BLaER1 (cell line): ENCODE measurements at regions not wholly inside any gene's neighbourhood (a gene's known extent, or its start where the extent isn't known, plus 50 kb on each side); places are given as distances from the start of the nearest gene placed in this dataset.

ENCODE experiments used
- H3K27ac ChIP-seq: shearing (Covaris generic); formaldehyde crosslinking; 2 replicates; pipeline ENCODE4 v1.8.1; 2022
- H3K27me3 ChIP-seq: shearing (Covaris generic); formaldehyde crosslinking; 2 replicates; pipeline ENCODE4 v1.8.1; 2022
- H3K36me3 ChIP-seq: shearing (Covaris generic); formaldehyde crosslinking; 2 replicates; pipeline ENCODE4 v1.8.1; 2022
- H3K4me1 ChIP-seq: shearing (Covaris generic); formaldehyde crosslinking; 2 replicates; pipeline ENCODE4 v1.8.1; 2022
- H3K4me2 ChIP-seq: shearing (Covaris generic); formaldehyde crosslinking; 2 replicates; pipeline ENCODE4 v1.8.1; 2022
- H3K4me3 ChIP-seq: shearing (Covaris generic); formaldehyde crosslinking; 2 replicates; pipeline ENCODE4 v1.8.1; 2022
- H3K9ac ChIP-seq: shearing (Covaris generic); formaldehyde crosslinking; 2 replicates; pipeline ENCODE4 v1.8.1; 2022
- H3K9me3 ChIP-seq: shearing (Covaris generic); formaldehyde crosslinking; 2 replicates; pipeline ENCODE4 v1.8.1; 2022
- H4K20me1 ChIP-seq: shearing (Covaris generic); formaldehyde crosslinking; 2 replicates; pipeline ENCODE4 v1.8.1; 2022
- Cebpa-rat ChIP-seq: shearing (Covaris generic); IDR thresholded peaks from 2 replicates; pipeline ENCODE4 v1.8.1; 2022

GRCh38 chr2:182628916-182629315, 87.1 kb upstream of the DNAJC10 start:
- Histone ChIP-seq H3K36me3 (no peaks in the 10 kb centered on the region), H3K4me1 (no peaks in the 10 kb centered on the region), H3K4me2 (no peak overlapping the region), H4K20me1 (no peaks in the 10 kb centered on the region), H3K27ac (no peak overlapping the region), H3K4me3 (no peak overlapping the region), H3K9me3 (no peaks in the 10 kb centered on the region), H3K27me3 (no peaks in the 10 kb centered on the region), H3K9ac (no peak overlapping the region)
- no peak for TF ChIP-seq Cebpa-rat

DNA sequence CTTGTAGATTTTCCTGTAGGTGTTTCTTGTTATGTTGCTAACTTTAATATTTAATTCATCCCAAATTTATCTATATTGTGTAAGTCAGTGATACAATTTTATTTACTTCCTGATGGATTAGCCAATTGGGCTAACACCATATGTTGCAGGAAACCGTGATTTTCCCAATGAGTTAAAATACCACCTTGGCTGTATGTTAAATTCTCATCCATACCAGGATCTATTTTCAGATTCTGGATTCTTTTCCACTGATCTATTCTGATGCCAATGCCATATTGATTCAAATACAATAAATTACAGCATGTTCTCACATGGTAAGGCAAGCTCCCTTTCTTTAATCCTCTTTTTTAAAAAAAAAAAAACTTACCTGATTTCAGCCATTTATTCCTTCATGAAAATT, 85.8 kb upstream of the DNAJC10 start:
- H3K9ac ChIP-seq, result no peak overlapping the region
- H3K27ac ChIP-seq, result no peak overlapping the region
- H3K4me2 ChIP-seq, result no peak overlapping the region
- no peaks in the 10 kb centered on the region for H3K9me3 ChIP-seq
- no peak for TF ChIP-seq Cebpa-rat
- no peaks in the 10 kb centered on the region for H3K4me1 ChIP-seq
- H3K4me3 ChIP-seq, result no peak overlapping the region
- H3K27me3 ChIP-seq, result no peaks in the 10 kb centered on the region
- H4K20me1 ChIP-seq, result no peaks in the 10 kb centered on the region
- no peaks in the 10 kb centered on the region for H3K36me3 ChIP-seq

- Histone ChIP-seq H3K9me3 (no peaks in the 10 kb centered on the region), H3K4me1 (no peaks in the 10 kb centered on the region), H3K4me2 (no peak overlapping the region), H3K27ac (no peak overlapping the region), H4K20me1 (no peaks in the 10 kb centered on the region), H3K4me3 (no peak overlapping the region), H3K27me3 (no peaks in the 10 kb centered on the region), H3K36me3 (no peaks in the 10 kb centered on the region), H3K9ac (no peak overlapping the region)
- TF ChIP-seq Cebpa-rat, result no peak
Measured at GRCh38 chr2:182631299-182631698, 84.8 kb upstream of the DNAJC10 start.

DNA sequence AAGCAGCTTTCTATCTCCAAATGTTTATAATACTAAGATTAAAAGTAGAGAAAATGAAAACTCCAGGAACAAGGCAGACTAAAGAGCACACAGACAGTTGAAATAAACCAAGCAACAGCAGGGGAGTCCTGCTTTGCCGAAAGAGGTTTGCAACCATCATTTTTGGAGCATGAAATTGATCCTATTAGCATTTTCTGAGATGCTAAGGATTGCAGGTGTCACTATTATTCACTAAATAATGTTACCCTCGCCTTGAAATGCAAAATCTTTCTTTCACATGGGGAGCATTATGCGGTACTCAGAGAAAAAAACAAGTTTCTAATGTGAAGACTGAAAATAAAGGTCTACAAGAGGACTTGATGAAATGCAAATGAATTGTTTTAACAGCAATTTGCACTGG, 81.7 kb upstream of the DNAJC10 start:
- no peak overlapping the region for H3K4me3 ChIP-seq
- H3K9me3 ChIP-seq, result no peaks in the 10 kb centered on the region
- H3K4me2 ChIP-seq, result no peak overlapping the region
- no peaks in the 10 kb centered on the region for H3K36me3 ChIP-seq
- no peaks in the 10 kb centered on the region for H3K4me1 ChIP-seq
- no peak for TF ChIP-seq Cebpa-rat
- H4K20me1 ChIP-seq, result no peaks in the 10 kb centered on the region
- H3K27ac ChIP-seq, result no peak overlapping the region
- H3K27me3 ChIP-seq, result no peaks in the 10 kb centered on the region
- H3K9ac ChIP-seq, result no peak overlapping the region

DNA sequence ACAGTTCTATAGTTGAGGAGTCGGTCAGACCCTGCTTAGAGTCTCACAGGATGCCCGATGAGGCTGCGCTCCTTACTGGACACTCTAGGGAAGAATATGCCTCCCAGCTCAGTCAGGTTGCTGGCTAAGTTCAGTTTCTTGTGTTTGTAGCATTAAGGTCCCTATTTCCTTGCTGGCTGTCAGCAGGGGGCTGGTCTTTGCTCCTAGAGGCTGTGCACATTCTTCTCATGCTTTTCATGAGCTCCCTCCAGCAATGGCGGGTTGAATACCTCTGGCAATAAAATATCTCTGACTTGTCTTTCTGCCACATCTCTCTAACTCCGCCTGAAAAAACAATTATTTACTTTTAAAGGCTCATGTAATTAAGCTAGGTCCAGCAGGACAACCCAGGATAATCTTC, 79.4 kb upstream of the DNAJC10 start:
- Histone ChIP-seq H4K20me1 (no peaks in the 10 kb centered on the region), H3K27me3 (no peaks in the 10 kb centered on the region), H3K36me3 (no peaks in the 10 kb centered on the region), H3K9ac (no peak overlapping the region), H3K4me1 (no peaks in the 10 kb centered on the region), H3K4me2 (no peak overlapping the region), H3K9me3 (no peaks in the 10 kb centered on the region), H3K4me3 (no peak overlapping the region), H3K27ac (no peak overlapping the region)
- TF ChIP-seq Cebpa-rat, result no peak

- no peak for TF ChIP-seq Cebpa-rat
- no peaks in the 10 kb centered on the region for H3K27me3 ChIP-seq
- no peaks in the 10 kb centered on the region for H3K36me3 ChIP-seq
- H4K20me1 ChIP-seq, result no peaks in the 10 kb centered on the region
- H3K4me1 ChIP-seq, result no peaks in the 10 kb centered on the region
- H3K9ac ChIP-seq, result no peak overlapping the region
- no peaks in the 10 kb centered on the region for H3K9me3 ChIP-seq
- H3K27ac ChIP-seq, result no peak overlapping the region
- no peak overlapping the region for H3K4me3 ChIP-seq
- H3K4me2 ChIP-seq, result no peak overlapping the region
Measured at GRCh38 chr2:182638667-182639066, 77.4 kb upstream of the DNAJC10 start.

GRCh38 chr2:182639971-182640370, 76.1 kb upstream of the DNAJC10 start:
- H4K20me1 ChIP-seq, result no peaks in the 10 kb centered on the region
- H3K36me3 ChIP-seq, result no peaks in the 10 kb centered on the region
- no peaks in the 10 kb centered on the region for H3K4me1 ChIP-seq
- no peak overlapping the region for H3K4me3 ChIP-seq
- no peaks in the 10 kb centered on the region for H3K9me3 ChIP-seq
- no peak for TF ChIP-seq Cebpa-rat
- no peak overlapping the region for H3K4me2 ChIP-seq
- no peak overlapping the region for H3K27ac ChIP-seq
- no peaks in the 10 kb centered on the region for H3K27me3 ChIP-seq
- no peak overlapping the region for H3K9ac ChIP-seq

DNA sequence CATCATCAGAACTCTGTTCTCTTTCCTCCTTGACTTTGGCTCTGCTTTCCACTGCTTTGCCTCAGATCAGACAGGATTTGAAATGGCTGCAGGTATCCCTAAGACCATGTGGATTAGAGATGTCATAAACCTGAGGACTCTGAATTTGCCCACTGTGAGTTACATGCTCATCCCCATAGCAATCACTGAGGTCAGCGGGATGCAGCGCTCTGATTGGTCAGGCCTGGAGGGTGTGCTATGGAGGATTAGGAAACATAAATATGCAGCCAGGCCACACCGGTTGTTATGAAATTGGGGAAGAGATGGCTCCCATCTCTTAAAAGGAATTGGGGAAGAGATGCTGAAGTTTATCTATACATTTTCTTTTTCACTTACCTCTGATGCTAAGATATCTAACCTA, 73.7 kb upstream of the DNAJC10 start:
- Histone ChIP-seq H3K27me3 (no peaks in the 10 kb centered on the region), H3K4me3 (no peak overlapping the region), H3K36me3 (no peaks in the 10 kb centered on the region), H4K20me1 (no peaks in the 10 kb centered on the region), H3K9ac (no peak overlapping the region), H3K9me3 (no peaks in the 10 kb centered on the region), H3K27ac (no peak overlapping the region), H3K4me1 (no peaks in the 10 kb centered on the region), H3K4me2 (no peak overlapping the region)
- TF ChIP-seq Cebpa-rat, result no peak

DNA sequence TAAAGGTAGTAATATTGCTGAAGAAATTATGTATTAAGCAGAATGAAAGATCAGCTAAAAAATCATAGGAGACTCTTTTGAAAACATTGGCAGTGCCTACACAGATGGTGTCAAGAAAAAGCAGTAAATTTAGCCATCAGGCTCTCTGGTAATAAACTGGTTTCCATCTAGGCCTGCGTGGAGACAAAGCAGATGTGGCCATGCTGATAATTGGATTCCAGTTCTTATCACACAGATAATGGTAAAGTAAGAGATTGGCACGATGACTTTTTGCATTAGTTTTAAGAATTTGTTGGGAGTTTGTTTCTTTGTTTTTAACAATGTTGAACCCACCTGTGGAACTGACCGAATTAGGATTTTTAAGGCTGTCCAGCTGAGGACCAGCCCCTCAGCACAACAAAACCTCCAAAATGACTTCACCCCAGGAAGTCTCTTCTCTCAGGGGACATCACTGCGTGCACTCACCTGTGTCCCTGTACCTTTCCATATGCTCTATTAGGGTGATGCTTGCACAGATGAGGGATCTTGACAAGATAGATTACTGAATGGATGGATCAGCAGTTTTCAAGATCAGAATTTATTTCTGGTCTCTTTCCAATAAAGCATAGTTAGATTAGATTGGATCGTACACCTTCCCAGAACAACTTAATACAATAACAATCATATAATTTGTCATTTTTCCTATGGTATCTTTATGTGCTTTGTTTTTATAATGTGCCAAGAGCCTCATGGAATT, 69.1 kb upstream of the DNAJC10 start:
- H3K4me1 ChIP-seq, result no peaks in the 10 kb centered on the region
- H3K9me3 ChIP-seq, result no peaks in the 10 kb centered on the region
- no peak overlapping the region for H3K4me2 ChIP-seq
- H3K9ac ChIP-seq, result no peak overlapping the region
- no peak for TF ChIP-seq Cebpa-rat
- no peaks in the 10 kb centered on the region for H4K20me1 ChIP-seq
- H3K27me3 ChIP-seq, result no peaks in the 10 kb centered on the region
- no peaks in the 10 kb centered on the region for H3K36me3 ChIP-seq
- H3K4me3 ChIP-seq, result no peak overlapping the region
- H3K27ac ChIP-seq, result no peak overlapping the region

- Histone ChIP-seq H3K9ac (no peak overlapping the region), H3K4me3 (no peak overlapping the region), H3K27me3 (no peaks in the 10 kb centered on the region), H3K36me3 (no peaks in the 10 kb centered on the region), H3K4me1 (no peaks in the 10 kb centered on the region), H3K27ac (no peak overlapping the region), H3K9me3 (no peaks in the 10 kb centered on the region), H3K4me2 (no peak overlapping the region), H4K20me1 (no peaks in the 10 kb centered on the region)
- TF ChIP-seq Cebpa-rat, result no peak
Measured at GRCh38 chr2:182647499-182647787, 68.6 kb upstream of the DNAJC10 start.

DNA sequence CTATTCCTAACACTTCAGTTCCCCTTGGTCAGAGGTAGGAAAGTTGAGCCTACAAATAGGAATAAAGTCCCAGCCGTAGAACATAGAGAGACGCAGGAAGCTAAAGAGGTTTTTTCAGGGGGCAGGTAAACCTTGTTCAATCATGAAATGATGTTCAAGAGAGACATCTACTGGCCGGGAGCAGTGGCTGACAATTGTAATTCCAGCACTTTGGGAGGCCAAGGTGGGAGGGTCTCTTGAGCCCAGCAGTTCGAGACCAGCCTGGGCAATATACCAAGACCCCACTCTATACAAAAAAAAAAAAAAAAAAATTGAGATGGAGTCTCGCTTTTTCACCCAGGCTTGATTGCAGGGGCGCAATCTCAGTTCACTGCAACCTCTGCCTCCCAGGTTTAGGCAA, 66.7 kb upstream of the DNAJC10 start:
- no peaks in the 10 kb centered on the region for H3K27me3 ChIP-seq
- H3K36me3 ChIP-seq, result no peaks in the 10 kb centered on the region
- H3K9ac ChIP-seq, result no peak overlapping the region
- no peak for TF ChIP-seq Cebpa-rat
- H3K4me2 ChIP-seq, result no peak overlapping the region
- H3K9me3 ChIP-seq, result no peaks in the 10 kb centered on the region
- H4K20me1 ChIP-seq, result no peaks in the 10 kb centered on the region
- no peak overlapping the region for H3K4me3 ChIP-seq
- H3K4me1 ChIP-seq, result no peaks in the 10 kb centered on the region
- H3K27ac ChIP-seq, result no peak overlapping the region
